HG03571 (cell line): ENCODE measurements at regions not wholly inside any gene's neighbourhood (a gene's known extent, or its start where the extent isn't known, plus 50 kb on each side); places are given as distances from the start of the nearest gene placed in this dataset.
"Not testable (repeated sequence)": the region's sequence is repeated elsewhere in the genome, so short reads cannot be mapped to it uniquely, and the experiment has no call there.

Experiments used
- ATAC-seq: cut with Tn5 transposase; IDR thresholded peaks from one replicate; pipeline ENCODE4 v1.9.1; 2021; ENCODE audit not compliant: unreplicated experiment

DNA sequence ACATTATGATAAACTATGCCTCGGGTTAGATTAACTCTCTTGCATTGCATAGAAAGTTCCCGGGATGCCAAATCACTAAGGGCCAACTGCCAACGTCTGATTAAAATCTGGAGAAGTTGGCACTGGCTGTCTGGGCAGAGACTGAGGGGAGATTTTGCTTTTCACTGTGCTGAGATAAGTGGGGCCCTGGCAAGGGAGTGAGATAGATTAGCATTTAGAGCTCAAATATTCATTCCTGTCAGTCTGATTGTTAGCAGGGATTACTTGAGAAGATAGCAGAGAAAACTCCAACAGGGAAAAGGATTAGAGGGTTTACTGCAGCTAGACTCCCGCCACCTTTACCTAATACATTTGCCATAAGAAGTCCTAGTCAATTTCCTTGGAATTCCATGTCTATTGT lies 714.1 kb upstream of the CHRM3 start:
- ATAC-seq, result no peak

- ATAC-seq, result no peak
Observed at GRCh38 chr1:238664139-238664538, 722.2 kb upstream of the CHRM3 start.

GRCh38 chr1:238660849-238661248 lies 725.5 kb upstream of the CHRM3 start:
- ATAC-seq, result no peak

DNA sequence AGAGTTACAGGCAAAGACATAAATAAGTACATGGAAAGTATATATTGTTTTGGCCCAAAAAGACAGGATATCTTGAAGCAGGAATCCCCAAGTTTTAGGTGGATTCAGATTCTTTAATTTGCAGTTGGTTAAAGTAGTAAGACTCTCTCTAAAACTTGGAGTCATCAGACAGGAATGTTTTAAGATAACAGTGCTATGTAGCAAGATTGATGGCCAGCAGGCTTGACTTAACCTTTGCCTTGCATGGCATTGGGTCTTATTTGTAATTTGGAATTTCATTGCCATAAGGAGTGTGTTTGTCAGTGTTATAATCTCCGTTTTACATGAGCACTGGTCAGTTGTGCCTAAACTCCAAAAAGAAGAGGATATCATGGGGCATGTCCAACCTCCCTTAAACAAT lies 727.6 kb upstream of the CHRM3 start:
- ATAC-seq, result no peak

DNA sequence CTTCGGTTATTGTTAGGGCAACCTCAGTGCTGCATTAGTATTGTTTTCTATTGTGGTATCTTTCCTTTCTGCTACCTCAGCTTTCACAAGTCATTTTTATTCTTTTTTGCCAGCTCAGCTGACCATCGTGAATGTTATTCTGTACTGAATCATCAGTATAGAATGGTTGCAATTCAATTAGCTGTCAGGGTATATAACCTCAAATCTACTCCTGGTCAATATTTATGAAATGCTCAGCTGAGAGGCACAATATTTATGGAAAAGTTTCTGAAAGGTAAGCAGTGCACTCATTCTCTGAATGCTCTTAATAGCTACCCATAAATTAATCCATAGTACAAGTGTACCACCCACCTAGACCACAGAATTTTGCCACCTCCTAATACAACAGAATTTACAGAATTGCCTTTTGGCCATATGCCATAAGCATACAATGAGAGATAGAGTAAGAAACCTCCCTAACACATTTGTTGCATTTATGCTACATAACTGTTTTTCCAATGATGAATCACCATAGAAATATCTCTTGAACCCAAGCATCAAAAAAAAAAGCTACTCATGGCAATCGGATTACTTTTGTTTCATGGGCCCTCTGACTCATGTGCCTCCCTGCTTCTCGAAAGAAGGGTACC lies 732.6 kb upstream of the CHRM3 start:
- ATAC-seq, result no peak

GRCh38 chr1:238652346-238652968 lies 733.9 kb upstream of the CHRM3 start:
- no peak for ATAC-seq

- no peak for ATAC-seq
Observed at GRCh38 chr1:238649200-238649599, 737.2 kb upstream of the CHRM3 start.

- no peak for ATAC-seq
Observed at GRCh38 chr1:238648751-238649150, 737.6 kb upstream of the CHRM3 start.

GRCh38 chr1:238648296-238648695 lies 738.1 kb upstream of the CHRM3 start:
- no peak for ATAC-seq

GRCh38 chr1:238647877-238648276 lies 738.5 kb upstream of the CHRM3 start:
- no peak for ATAC-seq

- no peak for ATAC-seq
Observed at GRCh38 chr1:238642231-238642630, 744.1 kb upstream of the CHRM3 start.

DNA sequence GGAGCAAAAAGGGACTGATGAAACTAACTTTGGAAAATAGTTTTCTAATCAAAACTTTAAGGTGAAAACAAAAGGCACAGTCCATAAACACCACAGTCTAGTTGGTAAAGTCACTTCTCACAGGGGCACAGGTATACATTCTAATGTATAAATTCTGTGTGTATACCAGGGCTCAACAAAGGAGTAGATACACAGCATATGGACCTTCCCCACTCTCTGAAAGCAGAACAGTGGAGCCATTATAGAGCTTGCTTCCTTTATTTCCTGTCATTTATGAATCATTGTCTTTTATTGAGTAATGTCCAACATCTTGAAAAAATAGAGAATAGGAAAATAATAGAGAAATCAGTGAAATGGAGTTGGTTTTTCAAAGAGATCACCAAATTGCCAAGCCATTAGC lies 746.5 kb upstream of the CHRM3 start:
- no peak for ATAC-seq

- no peak for ATAC-seq
Observed at GRCh38 chr1:238628110-238628509, 737.4 kb upstream of the ZP4 start.

GRCh38 chr1:238624776-238625175 lies 734.1 kb upstream of the ZP4 start:
- no peak for ATAC-seq

DNA sequence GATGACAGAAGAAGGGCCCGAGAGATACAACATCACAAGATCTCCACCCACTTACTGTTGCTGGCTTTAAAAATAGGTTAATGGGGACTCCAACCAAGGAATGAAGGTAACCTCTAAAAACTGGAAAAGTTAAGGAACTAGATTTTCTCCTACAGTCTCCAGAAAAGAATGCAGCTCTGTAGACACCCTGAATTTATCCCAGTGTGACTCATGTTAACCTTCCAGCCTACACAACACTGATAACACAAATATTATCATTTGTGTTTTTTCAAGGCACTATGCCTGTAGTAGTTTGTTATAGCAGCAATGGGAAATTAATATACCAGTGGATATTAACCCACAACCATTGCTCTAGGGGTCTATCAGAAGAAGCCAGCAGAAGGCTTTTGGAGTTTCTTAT lies 730.7 kb upstream of the ZP4 start:
- no peak for ATAC-seq

- ATAC-seq, result no peak
Observed at GRCh38 chr1:238619652-238620051, 728.9 kb upstream of the ZP4 start.

DNA sequence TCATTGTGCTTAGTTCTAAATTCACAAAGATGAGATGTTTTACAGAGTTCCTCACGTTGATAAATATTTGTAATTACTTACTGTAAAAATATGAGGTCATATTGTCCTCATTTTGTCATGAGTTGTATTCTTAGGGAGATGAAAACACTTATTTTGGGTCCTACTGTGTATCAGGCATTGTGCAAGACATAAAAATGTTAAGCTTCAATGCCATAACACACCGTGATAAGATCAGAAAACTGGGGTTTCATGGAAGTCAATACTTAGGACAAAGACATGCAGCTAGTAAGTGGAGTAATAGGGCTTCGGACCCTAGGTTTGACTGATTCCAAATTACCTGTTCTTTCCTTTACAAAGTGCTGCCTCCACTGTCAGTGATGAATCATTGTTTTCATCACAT lies 720.7 kb upstream of the ZP4 start:
- ATAC-seq, result no peak

DNA sequence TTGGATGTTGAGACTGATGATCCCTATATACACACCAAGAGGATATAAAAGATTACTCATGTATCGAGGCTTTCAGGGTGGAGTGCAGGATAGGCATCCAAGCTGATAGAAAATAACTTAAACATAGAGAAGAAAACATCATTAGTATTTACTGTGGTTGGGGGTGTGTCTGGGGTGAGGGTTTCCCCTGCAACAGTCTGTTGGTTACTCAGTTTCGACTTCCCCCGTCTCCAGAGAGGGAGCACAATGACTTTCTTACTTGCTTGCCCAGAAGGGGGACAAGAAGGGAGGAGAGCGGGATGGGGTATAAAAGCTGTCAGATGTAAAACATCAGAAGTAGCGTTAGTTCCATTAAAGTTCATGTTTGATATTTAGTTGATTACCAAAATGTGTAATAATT lies 717.4 kb upstream of the ZP4 start:
- ATAC-seq, result no peak

DNA sequence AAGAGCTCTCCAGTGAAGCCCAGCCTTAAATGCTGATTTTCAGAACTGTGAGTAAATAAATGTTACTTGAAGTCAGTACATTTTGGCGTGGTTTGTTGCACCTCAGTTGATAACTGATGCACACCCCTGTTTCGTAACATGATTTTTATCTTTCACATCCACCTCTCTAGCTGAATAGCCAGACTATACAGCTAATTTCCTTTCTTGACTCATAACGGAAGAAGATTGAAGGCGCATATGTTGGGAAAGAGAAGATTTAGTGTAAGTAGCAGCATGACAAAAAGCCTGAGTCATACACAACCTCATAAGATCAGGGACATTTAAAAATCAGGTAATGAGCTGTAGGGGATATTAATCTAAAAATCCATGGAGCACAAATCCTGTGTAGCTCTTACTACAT lies 716.2 kb upstream of the ZP4 start:
- no peak for ATAC-seq

DNA sequence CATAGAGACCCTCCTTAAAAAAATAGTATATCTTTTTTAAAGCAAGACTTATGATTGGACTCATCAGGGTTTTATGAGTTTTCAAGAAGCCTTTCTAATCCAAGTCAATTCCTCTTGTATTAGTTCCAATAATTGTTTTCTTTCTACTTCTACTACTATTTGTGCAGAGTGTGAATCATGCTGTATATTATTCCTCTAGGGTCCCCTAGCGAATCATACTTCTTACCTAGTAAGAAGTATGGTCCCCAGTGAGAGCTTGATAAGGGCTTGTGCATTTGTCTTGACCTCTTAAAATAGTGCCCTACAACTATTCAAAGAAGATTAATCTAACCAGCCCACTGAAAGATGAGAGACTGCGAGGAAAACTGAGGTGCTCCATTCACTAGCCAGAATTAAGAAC lies 715.7 kb upstream of the ZP4 start:
- no peak for ATAC-seq

GRCh38 chr1:238604357-238604756 lies 713.6 kb upstream of the ZP4 start:
- ATAC-seq, result no peak

GRCh38 chr1:238601604-238602003 lies 710.9 kb upstream of the ZP4 start:
- not testable (repeated sequence) for ATAC-seq

- no peak for ATAC-seq
Observed at GRCh38 chr1:238596703-238597102, 706.0 kb upstream of the ZP4 start.
